H1 (cell line): ENCODE measurements at regions not wholly inside any gene's neighbourhood (a gene's known extent, or its start where the extent isn't known, plus 50 kb on each side); places are given as distances from the start of the nearest gene placed in this dataset.

Source experiments
- CTCF ChIA-PET: fragments of 300-600 bp; sonication (Branson Sonifier 250); formaldehyde crosslinking; loops from one replicate; lab custom pipeline; 2021; ENCODE audit not compliant: partially characterized antibody; lab: Charles Lee
- POLR2A ChIA-PET: fragments of 300-600 bp; sonication (Branson Sonifier 250); formaldehyde crosslinking; loops from one replicate; lab custom pipeline; 2021; ENCODE audit warnings: inconsistent platforms; ENCODE audit not compliant: partially characterized antibody; lab: Charles Lee
- DNase-seq, 2 experiments: peaks; one replicate each; pipeline versions ENCODE4 v3.0.0 to v3.0.0-alpha.2; 2010 to 2022; ENCODE audit warnings: low spot score in 2 of 2, low read depth in 1 of 2, mixed read lengths in 1 of 2
- FAIRE-seq: peaks from 2 replicates; lab custom pipeline; 2011; peaks lifted over from hg19 to GRCh38; lab: Jason Lieb, UNC
- H2AFZ ChIP-seq: 2 replicates; pipeline ENCODE4 v1.8.1; 2012; ENCODE audit warnings: low read length, inconsistent platforms
- H2AK5ac ChIP-seq: 2 replicates; pipeline ENCODE4 v1.6.1; 2013; ENCODE audit warnings: low read depth, low read length
- H2BK120ac ChIP-seq: replicated peaks from 2 replicates; pipeline ENCODE3; 2013; ENCODE audit warnings: low read depth, low read length, inconsistent platforms
- H2BK12ac ChIP-seq: 2 replicates; pipeline ENCODE4 v1.6.1; 2013; ENCODE audit warnings: low read depth, low read length
- H2BK15ac ChIP-seq: 2 replicates; pipeline ENCODE4 v1.6.1; 2013; ENCODE audit warnings: low read length
- H2BK20ac ChIP-seq: 2 replicates; pipeline ENCODE4 v1.6.1; 2013; ENCODE audit warnings: low read length
- H2BK5ac ChIP-seq: 2 replicates; pipeline ENCODE4 v1.6.1; 2013; ENCODE audit warnings: low read depth, low read length
- H3K14ac ChIP-seq: 2 replicates; pipeline ENCODE4 v1.6.1; 2013; ENCODE audit warnings: inconsistent platforms; ENCODE audit not compliant: insufficient read length
- H3K18ac ChIP-seq: 2 replicates; pipeline ENCODE4 v1.6.1; 2013; ENCODE audit warnings: low read length; ENCODE audit errors: extremely low read depth
- H3K23ac ChIP-seq: 2 replicates; pipeline ENCODE4 v1.6.1; 2013; ENCODE audit warnings: inconsistent platforms; ENCODE audit not compliant: insufficient read length
- H3K23me2 ChIP-seq: 2 replicates; pipeline ENCODE4 v1.6.1; 2013; ENCODE audit warnings: low read depth, low read length
- H3K27ac ChIP-seq: 2 replicates; pipeline ENCODE4 v1.6.1; 2011; ENCODE audit warnings: low read depth, low read length, inconsistent platforms
- H3K27me3 ChIP-seq, 4 experiments: replicated peaks in 1 of 4; 1 replicate in 1 of 4; 2 replicates in 3 of 4; pipeline versions ENCODE4 v1.6.1 to v1.8.1; 2011 to 2013; ENCODE audit warnings: low read length in 3 of 4, mild to moderate bottlenecking in 3 of 4, inconsistent platforms in 2 of 4, mixed read lengths in 2 of 4, moderate library complexity in 1 of 4; ENCODE audit not compliant: control insufficient read depth in 3 of 4, insufficient read depth in 3 of 4; ENCODE audit errors: extremely low read depth in 1 of 4
- H3K36me3 ChIP-seq, 4 experiments: 2 replicates each; pipeline versions ENCODE4 v1.6.1 to v1.8.1; 2011 to 2013; ENCODE audit warnings: mild to moderate bottlenecking in 4 of 4, low read length in 3 of 4, moderate library complexity in 2 of 4, control low read depth in 1 of 4, inconsistent platforms in 1 of 4; ENCODE audit not compliant: insufficient read depth in 4 of 4, control insufficient read depth in 2 of 4
- H3K4ac ChIP-seq: replicated peaks from 2 replicates; pipeline ENCODE3; 2013; ENCODE audit warnings: low read length, low read depth, mixed read lengths, inconsistent platforms; ENCODE audit not compliant: insufficient read length
- H3K4me1 ChIP-seq, 4 experiments: replicated peaks in 1 of 4; 1 replicate in 1 of 4; 2 replicates in 3 of 4; pipeline versions ENCODE4 v1.6.1 to v1.8.1; 2011 to 2013; ENCODE audit warnings: low read length in 3 of 4, inconsistent platforms in 2 of 4, mixed read lengths in 1 of 4; ENCODE audit not compliant: insufficient read depth in 4 of 4, control insufficient read depth in 3 of 4
- H3K4me2 ChIP-seq, 2 experiments: 2 replicates each; pipeline versions ENCODE4 v1.6.1 to v1.8.1; 2011 to 2013; ENCODE audit warnings: low read depth in 2 of 2, low read length in 2 of 2, control low read depth in 1 of 2, inconsistent platforms in 1 of 2, mild to moderate bottlenecking in 1 of 2; ENCODE audit not compliant: insufficient read depth in 1 of 2
- H3K4me3 ChIP-seq, 4 experiments: fragments of 200-600, 300-600 bp in 1 of 4; sonication (generic), shearing (Covaris generic), sonication (Bioruptor Twin) in 1 of 4; 2 replicates each; pipeline versions ENCODE4 v1.5.1 to v1.8.1; 2011 to 2016; ENCODE audit warnings: low read length in 4 of 4, low read depth in 3 of 4, control low read depth in 2 of 4, inconsistent platforms in 2 of 4, mild to moderate bottlenecking in 2 of 4, mixed read lengths in 1 of 4, moderate library complexity in 1 of 4; ENCODE audit not compliant: insufficient read depth in 2 of 4; ENCODE audit errors: extremely low read depth in 1 of 4
- H3K56ac ChIP-seq: replicated peaks from 2 replicates; pipeline ENCODE3; 2013; ENCODE audit warnings: low read depth, mild to moderate bottlenecking, mixed read lengths, low read length, inconsistent platforms; ENCODE audit not compliant: insufficient read length
- H3K79me1 ChIP-seq: 2 replicates; pipeline ENCODE4 v1.6.1; 2013; ENCODE audit warnings: low read depth, low read length, control low read depth
- H3K79me2 ChIP-seq, 2 experiments: 2 replicates each; pipeline versions ENCODE4 v1.6.1 to v1.8.1; 2012 to 2013; ENCODE audit warnings: low read length in 2 of 2, mild to moderate bottlenecking in 2 of 2, inconsistent platforms in 1 of 2; ENCODE audit not compliant: insufficient read depth in 2 of 2, control insufficient read depth in 1 of 2
- H3K9ac ChIP-seq, 4 experiments: replicated peaks in 1 of 4; 1 replicate in 1 of 4; 2 replicates in 3 of 4; pipeline versions ENCODE4 v1.6.1 to v1.8.1; 2011 to 2013; ENCODE audit warnings: low read depth in 3 of 4, low read length in 3 of 4, control low read depth in 2 of 4, mild to moderate bottlenecking in 2 of 4, moderate library complexity in 2 of 4, inconsistent platforms in 1 of 4; ENCODE audit errors: extremely low read depth in 1 of 4
- H3K9me3 ChIP-seq, 2 experiments: 2 replicates each; pipeline versions ENCODE4 v1.6.1 to v1.8.1; 2012 to 2013; ENCODE audit warnings: mild to moderate bottlenecking in 2 of 2, moderate library complexity in 2 of 2, control low read depth in 1 of 2, inconsistent platforms in 1 of 2, low read depth in 1 of 2, low read length in 1 of 2, mixed read lengths in 1 of 2; ENCODE audit not compliant: insufficient read depth in 2 of 2
- H4K20me1 ChIP-seq, 2 experiments: replicated peaks in 1 of 2; 2 replicates each; pipeline versions ENCODE3 to v1.8.1; 2011 to 2013; ENCODE audit warnings: inconsistent platforms in 2 of 2, low read length in 2 of 2, mild to moderate bottlenecking in 1 of 2; ENCODE audit not compliant: insufficient read depth in 2 of 2, control insufficient read depth in 1 of 2
- H4K5ac ChIP-seq: 2 replicates; pipeline ENCODE4 v1.6.1; 2013; ENCODE audit warnings: low read length, low read depth, mixed read lengths, inconsistent platforms; ENCODE audit not compliant: insufficient read length
- H4K8ac ChIP-seq: 2 replicates; pipeline ENCODE4 v1.8.0; 2013; ENCODE audit warnings: mild to moderate bottlenecking, moderate library complexity, low read length, inconsistent platforms; ENCODE audit not compliant: insufficient read depth; ENCODE audit errors: extremely low read depth
- H4K91ac ChIP-seq: replicated peaks from 2 replicates; pipeline ENCODE3; 2013; ENCODE audit warnings: low read length, mixed read lengths, inconsistent platforms; ENCODE audit not compliant: insufficient read length
- ASH2L ChIP-seq: fragments of 200-600, 300-600 bp; sonication (generic); IDR thresholded peaks from one replicate; pipeline ENCODE4 v1.7.1; 2017; ENCODE audit warnings: low read length
- BRCA1 ChIP-seq: IDR thresholded peaks from 2 replicates; pipeline ENCODE4 v1.6.1; 2012; ENCODE audit warnings: low read depth, low read length, improper control_type of control experiment
- EZH2 ChIP-seq: fragments of 200-600 bp; sonication (generic); IDR thresholded peaks from 2 replicates; pipeline ENCODE4 v1.7.1; 2012; ENCODE audit warnings: low read depth, mild to moderate bottlenecking, moderate library complexity, low read length, inconsistent platforms; ENCODE audit not compliant: severe bottlenecking
- FOSL1 ChIP-seq: IDR thresholded peaks from 2 replicates; pipeline ENCODE4 v1.6.1; 2011; ENCODE audit warnings: mild to moderate bottlenecking, low read depth, low read length, moderate library complexity; ENCODE audit not compliant: insufficient read depth
- HDAC6 ChIP-seq: IDR thresholded peaks from one replicate; pipeline ENCODE4 v1.7.1; 2012; ENCODE audit warnings: low read depth, mild to moderate bottlenecking, inconsistent platforms, low read length, moderate library complexity
- KDM1A ChIP-seq: fragments of 200-600, 300-600 bp; sonication (generic); IDR thresholded peaks from 2 replicates; pipeline ENCODE4 v1.7.1; 2016; ENCODE audit warnings: mild to moderate bottlenecking, low read length, borderline replicate concordance
- KDM4A ChIP-seq: IDR thresholded peaks from one replicate; pipeline ENCODE4 v1.7.1; 2012; ENCODE audit warnings: low read depth, mild to moderate bottlenecking, moderate library complexity, low read length, inconsistent platforms; ENCODE audit not compliant: severe bottlenecking
- MAFK ChIP-seq: IDR thresholded peaks from 2 replicates; pipeline ENCODE4 v1.6.1; 2012; ENCODE audit warnings: low read depth, mild to moderate bottlenecking, improper control_type of control experiment, low read length
- POLR2AphosphoS5 ChIP-seq: IDR thresholded peaks from 2 replicates; pipeline ENCODE4 v1.6.1; 2011; ENCODE audit warnings: low read depth, low read length
- POU5F1 ChIP-seq: IDR thresholded peaks from 2 replicates; pipeline ENCODE4 v1.6.1; 2011; ENCODE audit warnings: low read depth, mild to moderate bottlenecking, low read length, moderate library complexity
- RFX5 ChIP-seq: IDR thresholded peaks from 2 replicates; pipeline ENCODE4 v1.6.1; 2011; ENCODE audit warnings: low read depth, low read length, improper control_type of control experiment, borderline replicate concordance
- SRF ChIP-seq: IDR thresholded peaks from 2 replicates; pipeline ENCODE4 v1.6.1; 2011; ENCODE audit warnings: mild to moderate bottlenecking, low read depth, low read length, moderate library complexity
- TAF7 ChIP-seq: optimal IDR thresholded peaks from 2 replicates; pipeline ENCODE3; 2011; ENCODE audit warnings: low read depth, mild to moderate bottlenecking, inconsistent platforms, low read length, moderate library complexity, borderline replicate concordance
- WGBS, 2 experiments: shearing (Covaris generic) in 1 of 2; methylation state at CpG; one replicate each; pipeline versions ENCODE4 v1.1.6 to v1.1.7; 2013 to 2015; ENCODE audit warnings: low lambda C conversion rate in 2 of 2, mixed read lengths in 2 of 2, inconsistent platforms in 1 of 2, low coverage in 1 of 2, missing lambda C conversion rate in 1 of 2; ENCODE audit not compliant: insufficient replicate concordance in 2 of 2, insufficient coverage in 1 of 2, insufficient read length in 1 of 2; ENCODE audit errors: extremely low coverage in 1 of 2, missing lambda C conversion rate in 1 of 2; 5-methylcytosine and 5-hydroxymethylcytosine counted together
- TF ChIP-seq, protein P1 (sequence below): IDR thresholded peaks from 2 replicates; pipeline ENCODE4 v1.6.1; 2011; ENCODE audit warnings: low read depth, mild to moderate bottlenecking, low read length; ENCODE audit not compliant: insufficient read depth

DNA sequence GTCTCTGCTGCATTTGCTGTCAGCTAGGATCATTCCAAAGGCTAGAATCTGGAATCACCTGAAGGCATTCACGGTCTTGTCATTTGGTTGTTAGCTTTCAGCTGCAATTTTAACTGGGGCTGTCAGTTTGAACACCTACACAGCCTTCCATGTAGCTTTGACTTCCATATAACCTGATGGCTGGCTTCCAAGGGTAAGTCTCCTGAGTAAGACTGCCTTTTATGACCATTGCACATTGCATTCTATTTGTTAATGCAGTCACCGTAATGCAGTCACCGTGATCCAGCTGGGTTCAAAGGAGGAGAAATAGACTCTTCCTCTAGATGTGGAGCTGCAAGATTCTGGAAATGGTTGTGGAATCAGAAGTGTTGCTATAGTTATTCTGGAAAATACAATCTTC lies 1284.2 kb downstream of the ADGRL3 start:
- Histone ChIP-seq H3K9ac (no peak overlapping the region), H4K91ac (no peak overlapping the region), H3K79me1 (no peaks in the 10 kb centered on the region), H3K18ac (no peak overlapping the region), H3K14ac (no peak overlapping the region), H4K8ac (no peak overlapping the region), H2BK5ac (no peak overlapping the region), H3K36me3 (no peaks in the 10 kb centered on the region), H3K27ac (no peak overlapping the region), H3K56ac (no peak overlapping the region), H2BK12ac (no peak overlapping the region), H2AFZ (no peak overlapping the region), H3K23me2 (no peaks in the 10 kb centered on the region), H4K5ac (no peak overlapping the region), H2AK5ac (no peak overlapping the region), H2BK20ac (no peak overlapping the region), H4K20me1 (no peaks in the 10 kb centered on the region), H3K27me3 (no peaks in the 10 kb centered on the region), H3K4me2 (no peak overlapping the region), H3K4me1 (no peaks in the 10 kb centered on the region), H3K23ac (no peak overlapping the region), H2BK120ac (no peak overlapping the region), H3K4me3 (no peak overlapping the region), H2BK15ac (no peak overlapping the region), H3K4ac (no peak overlapping the region), H3K79me2 (no peaks in the 10 kb centered on the region), H3K9me3 (no peaks in the 10 kb centered on the region)
- FAIRE-seq (no peak), DNase-seq (no peak)
- 92% methylated on average over 3 of the region's 3 CpGs; no CpG with 5 or more reads in 1 of the 2 experiments for WGBS, 2 experiments
- POLR2A ChIA-PET = interaction anchor here (0.5 to 1.5 kb wide), 2 partner anchors 26 to 1326 kb away, joined by 3 to 4 read pairs; no protein-coding TSS in a partner anchor
- CTCF ChIA-PET = interaction anchor here (0.8 kb wide), 1 partner anchor 15 kb away, joined by 3 read pairs; no protein-coding TSS in a partner anchor
- TF ChIP-seq BRCA1 (no peak), SRF (no peak), POLR2AphosphoS5 (no peak), FOSL1 (no peak), TAF7 (no peak), KDM1A (no peak), POU5F1 (no peak), HDAC6 (no peak), KDM4A (no peak), EZH2 (no peak), RFX5 (no peak), ASH2L (no peak), MAFK (no peak)
- TF ChIP-seq, protein P1, sequence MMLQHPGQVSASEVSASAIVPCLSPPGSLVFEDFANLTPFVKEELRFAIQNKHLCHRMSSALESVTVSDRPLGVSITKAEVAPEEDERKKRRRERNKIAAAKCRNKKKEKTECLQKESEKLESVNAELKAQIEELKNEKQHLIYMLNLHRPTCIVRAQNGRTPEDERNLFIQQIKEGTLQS = no peak
